WI38 (cell line): ENCODE measurements at regions not wholly inside any gene's neighbourhood (a gene's known extent, or its start where the extent isn't known, plus 50 kb on each side); places are given as distances from the start of the nearest gene placed in this dataset.

ENCODE experiments used
- H3K4me3 ChIP-seq: 2 replicates; pipeline ENCODE4 v1.5.1; 2011; ENCODE audit warnings: low read depth, mild to moderate bottlenecking, control low read depth, low read length
- CTCF ChIP-seq: IDR thresholded peaks from 2 replicates; pipeline ENCODE4 v1.5.1; 2012; ENCODE audit warnings: low read depth, mild to moderate bottlenecking, control low read depth, low read length

GRCh38 chr1:222232842-222233241, 315.1 kb downstream of the HHIPL2 start:
- H3K4me3 ChIP-seq = no peak overlapping the region
- TF ChIP-seq CTCF = no peak

GRCh38 chr1:222229672-222230312, 318.1 kb downstream of the HHIPL2 start:
- no peak for TF ChIP-seq CTCF
- no peak overlapping the region for H3K4me3 ChIP-seq

- no peak for TF ChIP-seq CTCF
- H3K4me3 ChIP-seq = no peak overlapping the region
Measured at GRCh38 chr1:222225316-222225691, 322.6 kb downstream of the HHIPL2 start.

- no peak overlapping the region for H3K4me3 ChIP-seq
- no peak for TF ChIP-seq CTCF
Measured at GRCh38 chr1:222224636-222225315, 323.1 kb downstream of the HHIPL2 start.

- no peak for TF ChIP-seq CTCF
- no peak overlapping the region for H3K4me3 ChIP-seq
Measured at GRCh38 chr1:222224156-222224555, 323.7 kb downstream of the HHIPL2 start.

GRCh38 chr1:222223010-222223409, 324.9 kb downstream of the HHIPL2 start:
- no peak for TF ChIP-seq CTCF
- H3K4me3 ChIP-seq = no peak overlapping the region

- no peak overlapping the region for H3K4me3 ChIP-seq
- no peak for TF ChIP-seq CTCF
Measured at GRCh38 chr1:222216255-222216754, 331.6 kb downstream of the HHIPL2 start.
